C1 segment of cervical spinal cord (tissue), 14 donors: ENCODE measurements at regions not wholly inside any gene's neighbourhood (a gene's known extent, or its start where the extent isn't known, plus 50 kb on each side); places are given as distances from the start of the nearest gene placed in this dataset.
"Not testable (repeated sequence)": the region's sequence is repeated elsewhere in the genome, so short reads cannot be mapped to it uniquely, and the experiment has no call there.

Experiments
- DNase-seq, 14 donors: peaks; one replicate each; lab custom pipeline; 2025; lab: John Stamatoyannopoulos, UW

GRCh38 chr1:103469801-103470200 is 55.7 kb upstream of the RNPC3 start:
- DNase-seq, result no peak

- DNase-seq, result no peak
These were observed 58.4 kb upstream of the RNPC3 start for GRCh38 chr1:103467100-103467499.

GRCh38 chr1:103461161-103462105 is 64.1 kb upstream of the RNPC3 start:
- no peak for DNase-seq

- DNase-seq, result no peak
These were observed 65.0 kb upstream of the RNPC3 start for GRCh38 chr1:103460511-103460910.

- DNase-seq, result peak in 1 of 14 donors; percentile 3
These were observed 66.2 kb upstream of the RNPC3 start for GRCh38 chr1:103459346-103459745.

- DNase-seq, result no peak
These were observed 67.5 kb upstream of the RNPC3 start for GRCh38 chr1:103457886-103458455.

- no peak for DNase-seq
These were observed 76.9 kb upstream of the RNPC3 start for GRCh38 chr1:103448560-103448959.

- no peak for DNase-seq
These were observed 78.0 kb upstream of the RNPC3 start for GRCh38 chr1:103447471-103447870.

- DNase-seq, result no peak
These were observed 84.2 kb upstream of the RNPC3 start for GRCh38 chr1:103441342-103441741.

GRCh38 chr1:103436568-103437100 is 88.9 kb upstream of the RNPC3 start:
- DNase-seq, result not testable (repeated sequence)

- no peak for DNase-seq
These were observed 90.1 kb upstream of the RNPC3 start for GRCh38 chr1:103435443-103435842.

GRCh38 chr1:103424650-103425049 is 100.8 kb upstream of the RNPC3 start:
- no peak for DNase-seq

GRCh38 chr1:103416681-103417286 is 108.7 kb upstream of the RNPC3 start:
- DNase-seq, result no peak

- DNase-seq, result no peak
These were observed 137.6 kb upstream of the RNPC3 start for GRCh38 chr1:103387898-103388297.

GRCh38 chr1:103373991-103374390 is 151.5 kb upstream of the RNPC3 start:
- no peak for DNase-seq

GRCh38 chr1:103372866-103373265 is 152.6 kb upstream of the RNPC3 start:
- DNase-seq, result no peak

- DNase-seq, result no peak
These were observed 154.3 kb upstream of the RNPC3 start for GRCh38 chr1:103371234-103371633.

GRCh38 chr1:103367186-103367585 is 158.3 kb upstream of the RNPC3 start:
- DNase-seq, result no peak

GRCh38 chr1:103365860-103366569 is 159.5 kb upstream of the RNPC3 start:
- no peak for DNase-seq

GRCh38 chr1:103363008-103363365 is 162.5 kb upstream of the RNPC3 start:
- no peak for DNase-seq

GRCh38 chr1:103362348-103363007 is 163.0 kb upstream of the RNPC3 start:
- DNase-seq, result no peak
